DOHH2 (cell line): ENCODE measurements at regions not wholly inside any gene's neighbourhood (a gene's known extent, or its start where the extent isn't known, plus 50 kb on each side); places are given as distances from the start of the nearest gene placed in this dataset.

Experiments
- H3F3A ChIP-seq: fragments of 200-600 bp; sonication (generic), shearing (Covaris generic); 2 replicates; pipeline ENCODE4 v1.6.0; 2016; ENCODE audit warnings: antibody characterized with exemption, mild to moderate bottlenecking; ENCODE audit not compliant: control insufficient read depth, insufficient read depth
- H3K27ac ChIP-seq: fragments of 200-600 bp; sonication (generic); 2 replicates; pipeline ENCODE4 v1.5.1; 2014; ENCODE audit warnings: low read depth, mild to moderate bottlenecking, low read length, moderate library complexity
- H3K27me3 ChIP-seq: fragments of 200-600 bp; sonication (generic); 2 replicates; pipeline ENCODE4 v1.6.1; 2014; ENCODE audit warnings: mild to moderate bottlenecking, low read length, mixed read lengths; ENCODE audit not compliant: control insufficient read depth
- H3K36me3 ChIP-seq: fragments of 200-600 bp; sonication (generic); 2 replicates; pipeline ENCODE4 v1.6.1; 2014; ENCODE audit warnings: mild to moderate bottlenecking, low read length, moderate library complexity, mixed read lengths; ENCODE audit not compliant: control insufficient read depth
- H3K4me1 ChIP-seq: fragments of 200-600 bp; sonication (generic); 2 replicates; pipeline ENCODE4 v1.6.1; 2014; ENCODE audit warnings: mild to moderate bottlenecking, low read length, mixed read lengths; ENCODE audit not compliant: control insufficient read depth
- H3K4me2 ChIP-seq: fragments of 200-600 bp; sonication (generic); 2 replicates; pipeline ENCODE4 v1.6.0; 2014; ENCODE audit warnings: mild to moderate bottlenecking, low read length, moderate library complexity
- H3K4me3 ChIP-seq: fragments of 200-600 bp; sonication (generic); 2 replicates; pipeline ENCODE4 v1.5.1; 2014; ENCODE audit warnings: mild to moderate bottlenecking, low read length, mixed read lengths
- H3K79me2 ChIP-seq: fragments of 200-600 bp; sonication (generic); 2 replicates; pipeline ENCODE4 v1.6.1; 2014; ENCODE audit warnings: mild to moderate bottlenecking, low read length, mixed read lengths; ENCODE audit not compliant: control insufficient read depth
- H3K9me2 ChIP-seq: fragments of 200-600 bp; sonication (generic); replicated peaks from 2 replicates; pipeline ENCODE4 v1.6.1; 2014; ENCODE audit warnings: mild to moderate bottlenecking, low read length, mixed read lengths; ENCODE audit not compliant: control insufficient read depth
- H3K9me3 ChIP-seq: fragments of 200-600 bp; sonication (generic); 2 replicates; pipeline ENCODE4 v1.6.1; 2014; ENCODE audit warnings: antibody characterized with exemption, low read length, mixed read lengths; ENCODE audit not compliant: control insufficient read depth, insufficient read depth
- H4K20me1 ChIP-seq: fragments of 200-600 bp; sonication (generic); 2 replicates; pipeline ENCODE4 v1.6.0; 2014; ENCODE audit warnings: low read depth, mild to moderate bottlenecking, antibody characterized with exemption, low read length, moderate library complexity; ENCODE audit not compliant: control insufficient read depth, insufficient read depth
- EZH2phosphoT487 ChIP-seq: fragments of 200-600 bp; sonication (generic); IDR thresholded peaks from 2 replicates; pipeline ENCODE4 v1.6.1; 2017; ENCODE audit warnings: borderline replicate concordance, mild to moderate bottlenecking, antibody characterized with exemption, low read length, moderate library complexity, mixed read lengths
- TF ChIP-seq, protein P1 (sequence below): fragments of 200-600 bp; sonication (generic); IDR thresholded peaks from one replicate; pipeline ENCODE4 v1.5.1; 2014; ENCODE audit warnings: antibody characterized with exemption, mild to moderate bottlenecking, low read depth, low read length; ENCODE audit not compliant: poor library complexity, severe bottlenecking

DNA sequence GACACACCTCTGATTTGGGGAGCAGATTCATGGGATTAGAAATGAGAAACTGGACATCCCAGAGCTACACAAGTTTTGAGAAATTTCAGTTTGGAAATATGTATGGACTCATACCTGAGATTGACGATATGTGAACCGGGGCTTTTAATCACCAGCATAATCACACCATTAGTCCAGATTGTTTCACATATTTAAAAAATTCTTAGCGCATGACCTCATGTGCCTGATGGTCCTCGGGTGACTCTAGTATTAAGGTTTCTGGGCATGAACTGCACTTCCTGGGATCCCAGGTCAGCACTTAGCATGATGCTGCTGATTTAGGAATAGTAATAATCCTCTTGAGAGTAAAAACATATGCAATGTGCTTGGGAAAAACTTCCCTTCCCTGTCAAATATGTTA is 91.9 kb upstream of the BCOR start:
- Histone ChIP-seq H3K4me2 (no peak overlapping the region), H4K20me1 (no peaks in the 10 kb centered on the region)

DNA sequence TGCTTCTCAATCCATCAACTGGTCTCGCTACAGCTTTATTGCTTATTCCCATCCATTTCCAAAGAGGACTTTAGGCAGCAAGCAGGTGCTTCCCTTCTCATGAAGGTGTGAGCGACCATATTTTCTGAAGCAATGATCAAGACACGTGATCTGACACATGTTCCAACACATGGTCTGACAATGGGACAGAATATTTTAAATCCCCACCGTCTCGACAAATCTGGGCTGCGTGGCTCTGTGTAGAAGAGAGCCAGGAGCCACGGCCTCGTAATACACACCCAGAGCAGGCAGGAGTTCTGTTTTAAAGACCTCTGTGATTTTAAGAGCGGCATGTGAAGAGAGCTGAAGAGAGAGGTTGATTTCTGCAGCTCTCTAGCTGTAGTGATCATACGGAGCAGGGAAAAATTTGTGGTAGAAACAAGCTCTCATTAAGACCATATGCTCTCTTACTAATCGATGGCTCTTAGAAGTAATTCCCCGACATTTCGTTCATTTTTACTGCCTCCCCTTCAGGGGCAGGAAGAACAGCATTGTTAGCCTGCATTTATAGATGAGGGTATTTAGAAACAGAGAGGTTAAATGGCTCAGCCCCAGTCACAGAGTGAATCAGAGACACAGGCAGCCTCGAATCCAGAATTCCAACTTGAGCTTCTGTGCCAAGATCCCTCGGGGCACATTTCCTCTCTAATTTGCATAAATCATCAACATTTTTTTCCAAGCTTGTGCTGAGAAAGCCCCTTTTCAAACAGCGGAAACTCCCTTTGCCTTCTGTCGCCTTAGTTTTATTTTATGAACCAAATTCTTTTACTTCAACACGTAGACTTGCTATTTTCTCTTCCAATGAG is 91.0 kb upstream of the BCOR start:
- no peaks in the 10 kb centered on the region; the same call in 1 of the 2 replicates for H3K9me3 ChIP-seq
- no peaks in the 10 kb centered on the region for H3K9me2 ChIP-seq
- H3K79me2 ChIP-seq = no peaks in the 10 kb centered on the region
- H3K4me3 ChIP-seq = no peak overlapping the region
- H3K27me3 ChIP-seq = no peaks in the 10 kb centered on the region
- H3K27ac ChIP-seq = no peak overlapping the region
- no peaks in the 10 kb centered on the region for H3F3A ChIP-seq
- H3K36me3 ChIP-seq = no peaks in the 10 kb centered on the region
- H3K4me1 ChIP-seq = no peaks in the 10 kb centered on the region
- TF ChIP-seq EZH2phosphoT487 = no peak
- TF ChIP-seq, protein P1, sequence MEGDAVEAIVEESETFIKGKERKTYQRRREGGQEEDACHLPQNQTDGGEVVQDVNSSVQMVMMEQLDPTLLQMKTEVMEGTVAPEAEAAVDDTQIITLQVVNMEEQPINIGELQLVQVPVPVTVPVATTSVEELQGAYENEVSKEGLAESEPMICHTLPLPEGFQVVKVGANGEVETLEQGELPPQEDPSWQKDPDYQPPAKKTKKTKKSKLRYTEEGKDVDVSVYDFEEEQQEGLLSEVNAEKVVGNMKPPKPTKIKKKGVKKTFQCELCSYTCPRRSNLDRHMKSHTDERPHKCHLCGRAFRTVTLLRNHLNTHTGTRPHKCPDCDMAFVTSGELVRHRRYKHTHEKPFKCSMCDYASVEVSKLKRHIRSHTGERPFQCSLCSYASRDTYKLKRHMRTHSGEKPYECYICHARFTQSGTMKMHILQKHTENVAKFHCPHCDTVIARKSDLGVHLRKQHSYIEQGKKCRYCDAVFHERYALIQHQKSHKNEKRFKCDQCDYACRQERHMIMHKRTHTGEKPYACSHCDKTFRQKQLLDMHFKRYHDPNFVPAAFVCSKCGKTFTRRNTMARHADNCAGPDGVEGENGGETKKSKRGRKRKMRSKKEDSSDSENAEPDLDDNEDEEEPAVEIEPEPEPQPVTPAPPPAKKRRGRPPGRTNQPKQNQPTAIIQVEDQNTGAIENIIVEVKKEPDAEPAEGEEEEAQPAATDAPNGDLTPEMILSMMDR = no peak
- H3K4me2 ChIP-seq = no peak overlapping the region
- no peaks in the 10 kb centered on the region for H4K20me1 ChIP-seq

More for the DNA sequence above, 91.9 kb upstream of the BCOR start:
- no peaks in the 10 kb centered on the region for H3F3A ChIP-seq
- no peak overlapping the region for H3K27ac ChIP-seq
- no peaks in the 10 kb centered on the region for H3K36me3 ChIP-seq
- no peak overlapping the region for H3K4me3 ChIP-seq
- H3K9me3 ChIP-seq = no peaks in the 10 kb centered on the region; the same call in 1 of the 2 replicates
- H3K27me3 ChIP-seq = no peaks in the 10 kb centered on the region
- TF ChIP-seq, protein P1 = no peak
- no peak for TF ChIP-seq EZH2phosphoT487
- no peaks in the 10 kb centered on the region for H3K79me2 ChIP-seq
- no peaks in the 10 kb centered on the region for H3K9me2 ChIP-seq
- H3K4me1 ChIP-seq = no peaks in the 10 kb centered on the region

DNA sequence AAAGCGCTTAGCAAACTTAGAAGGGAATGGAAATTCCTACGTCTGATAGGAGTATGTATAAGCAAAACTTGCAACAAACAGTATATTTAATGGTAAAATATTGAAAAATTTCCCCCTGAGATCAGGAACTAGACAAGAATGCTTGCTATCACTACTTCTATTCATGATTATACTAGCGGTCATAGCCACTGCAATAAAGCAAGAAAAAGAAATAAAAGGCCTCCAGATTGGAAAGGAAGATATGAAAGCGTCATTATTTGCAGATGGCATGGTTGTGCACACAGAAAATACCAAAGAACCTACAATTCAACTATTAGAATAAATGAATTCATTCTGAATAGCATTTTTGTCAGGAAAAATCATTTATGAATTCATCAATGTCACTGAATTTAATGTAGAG is 87.2 kb upstream of the BCOR start:
- TF ChIP-seq, protein P1 = no peak
- TF ChIP-seq EZH2phosphoT487 = no peak
- Histone ChIP-seq H4K20me1 (no peaks in the 10 kb centered on the region), H3K79me2 (no peaks in the 10 kb centered on the region), H3K4me3 (no peak overlapping the region), H3K9me3 (no peaks in the 10 kb centered on the region; the same call in 1 of the 2 replicates), H3K27ac (no peak overlapping the region), H3K27me3 (no peaks in the 10 kb centered on the region), H3K4me1 (no peaks in the 10 kb centered on the region), H3K4me2 (no peak overlapping the region), H3K36me3 (no peaks in the 10 kb centered on the region), H3K9me2 (no peaks in the 10 kb centered on the region), H3F3A (no peaks in the 10 kb centered on the region)
